Stomach (tissue), 8 donors: ENCODE measurements at regions not wholly inside any gene's neighbourhood (a gene's known extent, or its start where the extent isn't known, plus 50 kb on each side); places are given as distances from the start of the nearest gene placed in this dataset.

ENCODE experiments used
- DNase-seq, 2 donors: peaks; one replicate each; pipeline versions ENCODE4 v3.0.0 to v3.0.0-alpha.2; 2013 to 2019
- H3K27ac ChIP-seq, 5 donors: fragments of 200-600 bp in 4 of 5; sonication (generic) in 4 of 5; one replicate each; pipeline ENCODE4 v1.5.1; 2013 to 2019; ENCODE audit warnings: mild to moderate bottlenecking in 1 of 5, moderate library complexity in 1 of 5
- H3K27me3 ChIP-seq, 3 donors: fragments of 200-600 bp; sonication (generic); one replicate each; pipeline ENCODE4 v1.5.1; 2017 to 2019; ENCODE audit warnings: mixed run types in 1 of 3
- H3K36me3 ChIP-seq, 4 donors: fragments of 200-600 bp; sonication (generic); 1 replicate in 3 of 4; 2 replicates in 1 of 4; pipeline ENCODE4 v1.5.1; 2016 to 2019
- H3K4me1 ChIP-seq, 4 donors: fragments of 200-600 bp; sonication (generic); one replicate each; pipeline ENCODE4 v1.5.1; 2016 to 2019
- H3K4me3 ChIP-seq, 4 donors: fragments of 200-600 bp; sonication (generic) in 3 of 4; one replicate each; pipeline ENCODE4 v1.5.1; 2016 to 2019; ENCODE audit warnings: mild to moderate bottlenecking in 1 of 4
- H3K9me3 ChIP-seq, 4 donors: fragments of 200-600 bp; sonication (generic); one replicate each; pipeline ENCODE4 v1.5.1; 2016 to 2019
- CTCF ChIP-seq, 7 experiments: fragments of 450-650 bp in 4 of 7; fragments of 200-600 bp in 3 of 7; sonication (generic) in 3 of 7; IDR thresholded peaks; one replicate each; pipeline ENCODE4 v1.5.1; 2016 to 2019; ENCODE audit warnings: antibody characterized with exemption in 7 of 7, control low read depth in 2 of 7, mild to moderate bottlenecking in 1 of 7
- EP300 ChIP-seq: sonication (generic); formaldehyde crosslinking; IDR thresholded peaks from one replicate; pipeline ENCODE4 v1.6.1; 2017; ENCODE audit warnings: antibody characterized with exemption
- POLR2A ChIP-seq, 4 donors: fragments of 450-650 bp; IDR thresholded peaks; one replicate each; pipeline ENCODE4 v1.6.1; 2016; ENCODE audit warnings: antibody characterized with exemption in 4 of 4, control low read depth in 2 of 4, mild to moderate bottlenecking in 1 of 4, moderate library complexity in 1 of 4
- POLR2AphosphoS5 ChIP-seq, 3 donors: sonication (generic); formaldehyde crosslinking; IDR thresholded peaks; one replicate each; pipeline ENCODE4 v1.6.1; 2016; ENCODE audit warnings: antibody characterized with exemption in 3 of 3
- WGBS, 5 donors: extraction: QIAGEN DNeasy Blood & Tissue Kit in 3 of 5; methylation state at CpG; one replicate each; pipeline versions ENCODE4 v1.1.5 to v1.1.7; 2013 to 2018; 5-methylcytosine and 5-hydroxymethylcytosine counted together
- intact Hi-C: fragments of 100-400 bp; cut with DNase I; formaldehyde crosslinking; loops from one replicate; pipeline ENCODE4 v1.15.1; 2023; ENCODE audit warnings: low total_unique reads
- donor health status: healthy with polysubstance abuse.
- donor health status: Bipolar disorder and iron deficiency.
- donor health status: healthy.

GRCh38 chr17:36858119-36859002, 78.9 kb upstream of the LHX1 start:
- H3K9me3 ChIP-seq: peaks cover 0 to 4% (median 0%) of the 10 kb centered on the region in 4 donors
- no peaks in the 10 kb centered on the region for H3K36me3 ChIP-seq
- no peak overlapping the region for H3K4me3 ChIP-seq
- H3K4me1 ChIP-seq: peaks cover 0 to 8% (median 2%) of the 10 kb centered on the region in 4 donors
- H3K27me3 ChIP-seq: peaks cover 0 to 77% (median 0%) of the 10 kb centered on the region in 3 donors
- TF ChIP-seq POLR2A (IDR thresholded peaks at IDR 0.05) (no peak), POLR2AphosphoS5 (IDR thresholded peaks at IDR 0.05) (no peak), EP300 (no peak), CTCF (IDR thresholded peaks at IDR 0.05) (no peak)
- H3K27ac ChIP-seq: no peak overlapping the region
- intact Hi-C loops: no loop called here
- 73 to 84% (median 82%) methylated on average over 14 to 20 of the region's 20 CpGs for WGBS, 5 donors
- no peak for DNase-seq

GRCh38 chr17:36859003-36859300, 78.3 kb upstream of the LHX1 start:
- DNase-seq: no peak
- no peak overlapping the region for H3K27ac ChIP-seq
- H3K36me3 ChIP-seq: no peaks in the 10 kb centered on the region
- 83 to 91% (median 88%) methylated on average over 8 to 10 of the region's 10 CpGs for WGBS, 5 donors
- intact Hi-C loops: no loop called here
- peaks cover 0 to 8% (median 2%) of the 10 kb centered on the region in 4 donors for H3K4me1 ChIP-seq
- peaks cover 0 to 4% (median 0%) of the 10 kb centered on the region in 4 donors for H3K9me3 ChIP-seq
- peaks cover 0 to 83% (median 0%) of the 10 kb centered on the region in 3 donors for H3K27me3 ChIP-seq
- H3K4me3 ChIP-seq: no peak overlapping the region
- TF ChIP-seq CTCF (IDR thresholded peaks at IDR 0.05) (no peak), EP300 (no peak)

DNA sequence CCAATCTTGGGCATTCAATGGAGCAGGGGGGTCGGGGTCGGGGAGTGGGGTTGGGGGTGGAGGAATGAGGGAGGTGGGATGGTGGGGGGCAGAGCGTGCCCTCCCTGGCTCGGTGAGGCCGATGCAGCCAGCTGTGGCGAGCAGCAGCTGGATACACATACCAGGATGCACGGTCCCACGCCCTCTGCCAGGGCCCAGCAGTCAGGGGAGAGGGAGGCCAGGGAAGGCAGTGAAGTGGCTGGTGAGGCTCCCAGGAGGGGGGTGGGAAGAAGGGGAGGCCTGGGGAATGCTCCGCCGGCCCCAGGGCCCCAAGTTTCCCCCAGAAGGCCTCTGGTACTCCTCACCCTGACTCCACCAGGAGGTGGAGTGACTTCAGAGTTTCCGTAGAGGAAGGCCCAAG, 77.6 kb upstream of the LHX1 start:
- Histone ChIP-seq H3K9me3 (peaks cover 0 to 4% (median 0%) of the 10 kb centered on the region in 4 donors), H3K4me1 (peaks cover 0 to 8% (median 2%) of the 10 kb centered on the region in 4 donors), H3K36me3 (no peaks in the 10 kb centered on the region), H3K27ac (no peak overlapping the region), H3K4me3 (no peak overlapping the region), H3K27me3 (peaks cover 0 to 82% (median 0%) of the 10 kb centered on the region in 3 donors)
- 56 to 81% (median 77%) methylated on average over 6 to 11 of the region's 11 CpGs for WGBS, 5 donors
- no peak for DNase-seq
- TF ChIP-seq EP300: no peak
- no peak for TF ChIP-seq CTCF (IDR thresholded peaks at IDR 0.05)
- no peak for TF ChIP-seq POLR2AphosphoS5 (IDR thresholded peaks at IDR 0.05)
- TF ChIP-seq POLR2A (IDR thresholded peaks at IDR 0.05): no peak
- intact Hi-C loops: no loop called here

GRCh38 chr17:36861531-36861930, 75.7 kb upstream of the LHX1 start:
- intact Hi-C loops: no loop called here
- H3K4me3 ChIP-seq: no peak overlapping the region
- TF ChIP-seq EP300 (no peak), CTCF (IDR thresholded peaks at IDR 0.05) (no peak), POLR2AphosphoS5 (IDR thresholded peaks at IDR 0.05) (no peak), POLR2A (IDR thresholded peaks at IDR 0.05) (no peak)

More at GRCh38 chr17:36861531-36861930, 75.7 kb upstream of the LHX1 start:
- H3K4me1 ChIP-seq: peaks cover 0 to 5% (median 2%) of the 10 kb centered on the region in 4 donors
- H3K9me3 ChIP-seq: no peaks in the 10 kb centered on the region
- H3K27ac ChIP-seq: no peak overlapping the region
- H3K36me3 ChIP-seq: no peaks in the 10 kb centered on the region
- H3K27me3 ChIP-seq: peaks cover 0 to 83% (median 0%) of the 10 kb centered on the region in 3 donors
- WGBS, 5 donors: 77 to 92% (median 86%) methylated on average over 6 of the region's 6 CpGs
- no peak for DNase-seq
